Stomach (tissue), 8 donors: ENCODE measurements at regions not wholly inside any gene's neighbourhood (a gene's known extent, or its start where the extent isn't known, plus 50 kb on each side); places are given as distances from the start of the nearest gene placed in this dataset.

Experiments used
- DNase-seq, 2 donors: peaks; one replicate each; pipeline versions ENCODE4 v3.0.0 to v3.0.0-alpha.2; 2013 to 2019
- H3K27ac ChIP-seq, 5 donors: fragments of 200-600 bp in 4 of 5; sonication (generic) in 4 of 5; one replicate each; pipeline ENCODE4 v1.5.1; 2013 to 2019; ENCODE audit warnings: mild to moderate bottlenecking in 1 of 5, moderate library complexity in 1 of 5
- H3K27me3 ChIP-seq, 3 donors: fragments of 200-600 bp; sonication (generic); one replicate each; pipeline ENCODE4 v1.5.1; 2017 to 2019; ENCODE audit warnings: mixed run types in 1 of 3
- H3K36me3 ChIP-seq, 4 donors: fragments of 200-600 bp; sonication (generic); 1 replicate in 3 of 4; 2 replicates in 1 of 4; pipeline ENCODE4 v1.5.1; 2016 to 2019
- H3K4me1 ChIP-seq, 4 donors: fragments of 200-600 bp; sonication (generic); one replicate each; pipeline ENCODE4 v1.5.1; 2016 to 2019
- H3K4me3 ChIP-seq, 4 donors: fragments of 200-600 bp; sonication (generic) in 3 of 4; one replicate each; pipeline ENCODE4 v1.5.1; 2016 to 2019; ENCODE audit warnings: mild to moderate bottlenecking in 1 of 4
- H3K9me3 ChIP-seq, 4 donors: fragments of 200-600 bp; sonication (generic); one replicate each; pipeline ENCODE4 v1.5.1; 2016 to 2019
- CTCF ChIP-seq, 7 experiments: fragments of 450-650 bp in 4 of 7; fragments of 200-600 bp in 3 of 7; sonication (generic) in 3 of 7; IDR thresholded peaks; one replicate each; pipeline ENCODE4 v1.5.1; 2016 to 2019; ENCODE audit warnings: antibody characterized with exemption in 7 of 7, control low read depth in 2 of 7, mild to moderate bottlenecking in 1 of 7
- EP300 ChIP-seq: sonication (generic); formaldehyde crosslinking; IDR thresholded peaks from one replicate; pipeline ENCODE4 v1.6.1; 2017; ENCODE audit warnings: antibody characterized with exemption
- POLR2A ChIP-seq, 4 donors: fragments of 450-650 bp; IDR thresholded peaks; one replicate each; pipeline ENCODE4 v1.6.1; 2016; ENCODE audit warnings: antibody characterized with exemption in 4 of 4, control low read depth in 2 of 4, mild to moderate bottlenecking in 1 of 4, moderate library complexity in 1 of 4
- POLR2AphosphoS5 ChIP-seq, 3 donors: sonication (generic); formaldehyde crosslinking; IDR thresholded peaks; one replicate each; pipeline ENCODE4 v1.6.1; 2016; ENCODE audit warnings: antibody characterized with exemption in 3 of 3
- WGBS, 5 donors: extraction: QIAGEN DNeasy Blood & Tissue Kit in 3 of 5; methylation state at CpG; one replicate each; pipeline versions ENCODE4 v1.1.5 to v1.1.7; 2013 to 2018; 5-methylcytosine and 5-hydroxymethylcytosine counted together
- intact Hi-C: fragments of 100-400 bp; cut with DNase I; formaldehyde crosslinking; loops from one replicate; pipeline ENCODE4 v1.15.1; 2023; ENCODE audit warnings: low total_unique reads
- donor health status: healthy with polysubstance abuse.
- donor health status: Bipolar disorder and iron deficiency.
- donor health status: healthy.

GRCh38 chr4:156408749-156409148, 455.1 kb upstream of the CTSO start:
- Histone ChIP-seq H3K27me3 (no peaks in the 10 kb centered on the region), H3K36me3 (no peaks in the 10 kb centered on the region), H3K9me3 (peaks cover 0 to 7% (median 0%) of the 10 kb centered on the region in 4 donors), H3K27ac (no peak overlapping the region), H3K4me3 (no peak overlapping the region), H3K4me1 (no peaks in the 10 kb centered on the region)
- intact Hi-C loops: no loop called here
- 80 to 86% (median 85%) methylated on average over 4 of the region's 4 CpGs for WGBS, 5 donors
- TF ChIP-seq POLR2AphosphoS5 (IDR thresholded peaks at IDR 0.05): no peak
- no peak for TF ChIP-seq CTCF (IDR thresholded peaks at IDR 0.05)
- no peak for TF ChIP-seq POLR2A (IDR thresholded peaks at IDR 0.05)
- no peak for TF ChIP-seq EP300
- DNase-seq: no peak

- Histone ChIP-seq H3K9me3 (peaks cover 0 to 20% (median 7%) of the 10 kb centered on the region in 4 donors), H3K27me3 (no peaks in the 10 kb centered on the region), H3K36me3 (no peaks in the 10 kb centered on the region), H3K4me3 (no peak overlapping the region), H3K4me1 (no peaks in the 10 kb centered on the region), H3K27ac (no peak overlapping the region)
- intact Hi-C loops: no loop called here
- TF ChIP-seq POLR2A (IDR thresholded peaks at IDR 0.05): no peak
- TF ChIP-seq CTCF (IDR thresholded peaks at IDR 0.05): no peak
- TF ChIP-seq EP300: no peak
- no peak for TF ChIP-seq POLR2AphosphoS5 (IDR thresholded peaks at IDR 0.05)
- no peak for DNase-seq
- WGBS, 5 donors: 37 to 42% (median 39%) methylated on average over 2 of the region's 2 CpGs
Observed at GRCh38 chr4:156401371-156401770, 447.7 kb upstream of the CTSO start.

- H3K27ac ChIP-seq: no peak overlapping the region
- intact Hi-C loops: no loop called here
- WGBS, 5 donors: 51 to 72% (median 68%) methylated on average over 2 of the region's 2 CpGs
- TF ChIP-seq POLR2A (IDR thresholded peaks at IDR 0.05) (no peak), CTCF (IDR thresholded peaks at IDR 0.05) (no peak), EP300 (no peak), POLR2AphosphoS5 (IDR thresholded peaks at IDR 0.05) (no peak)
- DNase-seq: no peak
- H3K27me3 ChIP-seq: no peaks in the 10 kb centered on the region
- no peaks in the 10 kb centered on the region for H3K36me3 ChIP-seq
- no peak overlapping the region for H3K4me3 ChIP-seq
- H3K9me3 ChIP-seq: no peaks in the 10 kb centered on the region
- no peaks in the 10 kb centered on the region for H3K4me1 ChIP-seq
Observed at GRCh38 chr4:156396534-156396933, 442.9 kb upstream of the CTSO start.

DNA sequence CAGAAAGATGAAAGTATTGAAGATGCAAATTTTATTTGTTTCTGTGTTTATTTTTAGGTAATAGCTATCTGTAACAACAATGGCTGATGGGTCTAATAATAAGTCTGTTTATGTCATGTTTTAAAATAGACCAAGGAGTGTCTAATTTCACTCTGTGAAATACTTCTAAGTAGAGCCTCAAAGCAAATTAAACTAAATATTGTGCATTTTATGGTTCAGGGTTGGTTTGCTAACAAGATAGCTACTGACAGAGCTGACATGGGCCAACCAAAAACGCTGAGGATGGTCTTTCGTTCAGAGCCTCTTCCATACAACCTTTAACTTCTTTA, 437.6 kb upstream of the CTSO start:
- Histone ChIP-seq H3K4me3 (no peak overlapping the region), H3K27ac (no peak overlapping the region), H3K36me3 (no peaks in the 10 kb centered on the region), H3K27me3 (no peaks in the 10 kb centered on the region), H3K9me3 (no peaks in the 10 kb centered on the region), H3K4me1 (no peaks in the 10 kb centered on the region)
- TF ChIP-seq CTCF (IDR thresholded peaks at IDR 0.05) (no peak), POLR2AphosphoS5 (IDR thresholded peaks at IDR 0.05) (no peak), EP300 (no peak), POLR2A (IDR thresholded peaks at IDR 0.05) (no peak)
- intact Hi-C loops: no loop called here
- WGBS, 5 donors: 74 to 90% (median 83%) methylated on average over 2 of the region's 2 CpGs
- DNase-seq: no peak
